ENCODE measurements at regions not wholly inside any gene's neighbourhood (a gene's known extent, or its start where the extent isn't known, plus 50 kb on each side); places are given as distances from the start of the nearest gene placed in this dataset.
A peak's percentile ranks its signal among the peaks of the same experiment; 100 is the strongest.
"Not testable (repeated sequence)": the region's sequence is repeated elsewhere in the genome, so short reads cannot be mapped to it uniquely, and the experiment has no call there.

GRCh38 chr5:28602429-28602828 is 1564.0 kb upstream of the CDH9 start:
- TF ChIP-seq CTCF (IDR thresholded peaks at IDR 0.05; ENCODE audit: poor library complexity, severe bottlenecking): no peak

GRCh38 chr5:28596707-28597106 is 1558.3 kb upstream of the CDH9 start:
- DNase-seq (ENCODE audit: low spot score); ATAC-seq (ENCODE audit: low read depth); H3K4me1 ChIP-seq (ENCODE audit: insufficient read depth, poor library complexity, severe bottlenecking); H3K27me3 ChIP-seq (ENCODE audit: insufficient read depth, poor library complexity, severe bottlenecking); H3K9me3 ChIP-seq (ENCODE audit: severe bottlenecking); H3K27ac ChIP-seq (ENCODE audit: poor library complexity, severe bottlenecking); H3K4me3 ChIP-seq (ENCODE audit: severe bottlenecking); H3K36me3 ChIP-seq (ENCODE audit: low read depth): not testable (repeated sequence)

More at GRCh38 chr5:28602429-28602828, 1564.0 kb upstream of the CDH9 start:
- no peaks in the 10 kb centered on the region for H3K4me1 ChIP-seq (ENCODE audit: insufficient read depth, poor library complexity, severe bottlenecking)
- H3K36me3 ChIP-seq (ENCODE audit: low read depth): no peaks in the 10 kb centered on the region; the same call in 1 of the 2 replicates
- ATAC-seq (ENCODE audit: low read depth) (no peak), DNase-seq (ENCODE audit: low spot score) (no peak)
- H3K4me3 ChIP-seq (ENCODE audit: severe bottlenecking): no peak overlapping the region
- no peak overlapping the region for H3K27ac ChIP-seq (ENCODE audit: poor library complexity, severe bottlenecking)
- H3K27me3 ChIP-seq (ENCODE audit: insufficient read depth, poor library complexity, severe bottlenecking): no peaks in the 10 kb centered on the region
- no peaks in the 10 kb centered on the region for H3K9me3 ChIP-seq (ENCODE audit: severe bottlenecking)

- DNase-seq (ENCODE audit: low spot score) (no peak), ATAC-seq (ENCODE audit: low read depth) (peak; percentile 99)
- no peaks in the 10 kb centered on the region for H3K27me3 ChIP-seq (ENCODE audit: insufficient read depth, poor library complexity, severe bottlenecking)
- H3K27ac ChIP-seq (ENCODE audit: poor library complexity, severe bottlenecking): no peak overlapping the region
- peaks cover 7% of the 10 kb centered on the region for H3K4me1 ChIP-seq (ENCODE audit: insufficient read depth, poor library complexity, severe bottlenecking)
- no peak for TF ChIP-seq CTCF (IDR thresholded peaks at IDR 0.05; ENCODE audit: poor library complexity, severe bottlenecking)
- no peaks in the 10 kb centered on the region for H3K9me3 ChIP-seq (ENCODE audit: severe bottlenecking)
- H3K36me3 ChIP-seq (ENCODE audit: low read depth): no peaks in the 10 kb centered on the region
- H3K4me3 ChIP-seq (ENCODE audit: severe bottlenecking): no peak overlapping the region
Observed at GRCh38 chr5:28580616-28581015, 1542.2 kb upstream of the CDH9 start.

- H3K36me3 ChIP-seq (ENCODE audit: low read depth): no peaks in the 10 kb centered on the region
- no peak overlapping the region for H3K4me3 ChIP-seq (ENCODE audit: severe bottlenecking)
- H3K27me3 ChIP-seq (ENCODE audit: insufficient read depth, poor library complexity, severe bottlenecking): no peaks in the 10 kb centered on the region
- peak; percentile 47 for TF ChIP-seq CTCF (IDR thresholded peaks at IDR 0.05; ENCODE audit: poor library complexity, severe bottlenecking)
- H3K4me1 ChIP-seq (ENCODE audit: insufficient read depth, poor library complexity, severe bottlenecking): peaks cover 7% of the 10 kb centered on the region
- H3K27ac ChIP-seq (ENCODE audit: poor library complexity, severe bottlenecking): no peak overlapping the region
- no peaks in the 10 kb centered on the region for H3K9me3 ChIP-seq (ENCODE audit: severe bottlenecking)
- ATAC-seq (ENCODE audit: low read depth) (peak; percentile 37; the same call in 1 of the 3 replicates), DNase-seq (ENCODE audit: low spot score) (no peak)
Observed at GRCh38 chr5:28576022-28576421, 1537.6 kb upstream of the CDH9 start.

GRCh38 chr5:28575368-28575767 is 1537.0 kb upstream of the CDH9 start:
- H3K9me3 ChIP-seq (ENCODE audit: severe bottlenecking): no peaks in the 10 kb centered on the region
- no peak overlapping the region for H3K4me3 ChIP-seq (ENCODE audit: severe bottlenecking)
- H3K27me3 ChIP-seq (ENCODE audit: insufficient read depth, poor library complexity, severe bottlenecking): no peaks in the 10 kb centered on the region
- ATAC-seq (ENCODE audit: low read depth): no peak
- no peaks in the 10 kb centered on the region for H3K36me3 ChIP-seq (ENCODE audit: low read depth)
- TF ChIP-seq CTCF (IDR thresholded peaks at IDR 0.05; ENCODE audit: poor library complexity, severe bottlenecking): no peak
- DNase-seq (ENCODE audit: low spot score): no peak
- peaks cover 2% of the 10 kb centered on the region for H3K4me1 ChIP-seq (ENCODE audit: insufficient read depth, poor library complexity, severe bottlenecking)
- no peak overlapping the region for H3K27ac ChIP-seq (ENCODE audit: poor library complexity, severe bottlenecking)
